Activated CD8-positive, alpha-beta memory T cell treated with anti-CD3 and anti-CD28 coated beads, Interleukin-2, amount 50 U/mL, for 4 hours (primary cell): ENCODE measurements at regions not wholly inside any gene's neighbourhood (a gene's known extent, or its start where the extent isn't known, plus 50 kb on each side); places are given as distances from the start of the nearest gene placed in this dataset.
"Not testable (repeated sequence)": the region's sequence is repeated elsewhere in the genome, so short reads cannot be mapped to it uniquely, and the experiment has no call there.

ENCODE experiments used
- DNase-seq: peaks from one replicate; pipeline ENCODE4 v3.0.0-alpha.2; 2020

DNA sequence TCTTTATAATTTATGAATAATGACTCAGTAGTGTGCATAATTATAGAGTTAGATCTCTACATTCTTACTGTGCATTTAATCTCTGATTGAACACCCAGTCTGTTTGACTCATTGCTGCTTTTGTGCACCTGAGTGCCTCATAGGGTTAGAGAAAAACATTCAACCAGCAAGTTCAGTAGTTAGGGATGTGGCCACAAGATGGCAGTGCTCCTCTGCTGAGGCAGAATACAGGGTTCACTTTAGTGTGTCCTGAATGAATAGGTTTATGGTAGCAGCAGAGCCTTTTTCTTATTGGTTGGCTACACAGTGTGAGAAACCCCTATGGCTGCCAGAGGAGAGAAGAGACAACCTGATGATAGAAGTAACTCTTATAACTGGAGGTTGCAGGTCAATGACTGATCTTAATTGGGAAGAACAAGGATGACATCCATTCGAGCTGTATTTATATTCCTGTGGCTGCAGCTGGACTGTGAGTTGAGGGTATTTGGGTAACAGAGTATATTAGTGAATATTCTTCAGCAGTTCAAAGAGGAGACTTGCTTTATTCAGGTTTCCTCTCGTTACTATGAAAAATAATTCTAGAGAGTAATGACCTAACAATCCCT is 194.9 kb upstream of the OR4E1 start:
- peak; percentile 79 for DNase-seq

DNA sequence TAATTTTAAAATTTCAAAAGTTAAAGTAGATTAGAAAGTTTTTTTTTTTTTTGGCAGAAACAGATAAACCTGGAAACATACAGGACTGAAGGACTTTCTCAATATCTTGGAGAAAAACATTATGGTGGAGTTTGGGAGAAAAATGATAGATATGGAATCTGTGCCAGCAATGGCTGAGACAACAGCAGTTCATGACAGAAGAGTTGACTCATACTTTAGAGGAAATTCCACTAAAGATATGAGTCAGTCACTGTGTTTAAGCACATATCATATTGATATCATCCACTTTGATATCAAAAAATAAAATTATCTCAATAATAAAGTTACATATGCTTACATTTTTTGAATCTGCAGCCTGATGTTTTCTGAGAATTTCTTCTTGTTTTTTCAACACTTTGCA is 193.9 kb upstream of the OR4E1 start:
- no peak for DNase-seq

DNA sequence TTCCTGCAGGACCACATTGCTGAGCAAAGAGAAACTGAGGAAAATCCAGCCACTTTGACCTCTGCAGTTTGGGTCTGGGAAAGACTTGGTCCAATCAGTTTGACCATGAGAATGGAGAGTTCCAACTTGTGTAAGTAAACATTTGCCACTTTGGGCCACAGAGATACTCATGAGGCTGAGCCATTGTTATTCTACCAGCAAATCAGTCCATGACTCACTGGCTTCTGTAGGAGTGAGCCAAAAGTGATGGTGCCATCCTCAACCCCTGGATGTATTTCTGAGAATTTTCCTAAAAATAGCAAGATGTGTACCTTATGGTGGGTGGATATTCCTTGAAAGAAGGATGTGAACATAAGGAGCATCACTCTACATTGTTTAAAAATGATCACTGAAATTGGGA is 192.9 kb upstream of the OR4E1 start:
- no peak for DNase-seq

DNA sequence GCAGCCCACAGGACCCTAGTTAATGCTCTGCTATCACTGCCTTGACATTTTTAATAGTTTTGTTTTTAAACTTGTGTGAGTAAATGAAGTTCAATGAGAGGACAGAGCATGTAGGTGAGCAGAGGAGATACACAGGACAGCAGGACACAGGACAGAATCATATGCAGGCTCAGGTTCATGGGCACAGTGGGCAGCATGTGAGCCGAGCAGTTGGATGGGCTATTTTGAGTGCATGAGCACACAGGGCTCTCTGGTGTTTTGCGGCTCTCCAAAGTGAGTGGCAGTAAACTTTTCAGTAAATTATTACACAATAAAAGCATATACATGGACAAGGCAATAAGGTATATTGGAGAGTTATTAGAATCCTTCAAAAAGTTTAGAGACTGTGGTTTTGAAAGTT is 189.7 kb upstream of the OR4E1 start:
- no peak for DNase-seq

DNA sequence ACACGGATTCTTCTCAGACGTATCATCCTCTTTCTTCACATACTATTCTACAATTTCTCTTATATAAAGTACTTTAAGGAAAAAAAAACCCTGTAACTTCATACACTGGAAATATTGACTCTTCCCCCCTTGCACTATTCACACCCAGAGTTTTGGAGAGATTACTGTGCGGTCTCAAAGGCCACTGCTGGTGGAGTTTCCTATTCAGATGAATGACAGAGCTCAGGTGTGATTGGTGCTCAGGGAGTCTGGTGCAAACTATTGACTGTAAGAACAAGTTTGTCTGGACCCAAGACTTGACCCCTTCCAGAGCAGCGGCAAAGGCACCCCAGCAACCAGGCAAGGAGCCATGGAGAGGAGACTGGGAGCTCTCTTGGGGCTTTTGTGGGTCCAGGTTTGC is 187.5 kb upstream of the OR4E1 start:
- no peak for DNase-seq

DNA sequence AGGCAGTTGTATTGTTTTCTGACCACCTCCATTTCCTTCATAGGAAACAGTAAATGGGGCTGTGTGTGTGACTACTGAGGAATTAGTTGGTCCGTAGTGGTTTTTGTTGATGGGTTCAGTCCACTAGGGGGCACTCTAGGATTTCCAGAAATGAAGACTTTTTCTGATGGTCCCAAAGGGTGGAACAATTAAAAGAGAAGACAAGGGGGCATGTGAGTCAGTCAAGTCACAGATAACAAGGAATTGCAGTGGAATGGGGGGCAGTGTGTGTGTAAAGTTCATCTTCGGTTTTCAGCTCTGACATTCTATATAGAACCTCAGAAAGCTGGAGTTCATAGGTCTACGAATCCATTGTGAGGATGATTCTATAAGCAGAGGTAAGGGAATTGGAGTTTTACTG is 186.6 kb upstream of the OR4E1 start:
- DNase-seq = no peak

DNA sequence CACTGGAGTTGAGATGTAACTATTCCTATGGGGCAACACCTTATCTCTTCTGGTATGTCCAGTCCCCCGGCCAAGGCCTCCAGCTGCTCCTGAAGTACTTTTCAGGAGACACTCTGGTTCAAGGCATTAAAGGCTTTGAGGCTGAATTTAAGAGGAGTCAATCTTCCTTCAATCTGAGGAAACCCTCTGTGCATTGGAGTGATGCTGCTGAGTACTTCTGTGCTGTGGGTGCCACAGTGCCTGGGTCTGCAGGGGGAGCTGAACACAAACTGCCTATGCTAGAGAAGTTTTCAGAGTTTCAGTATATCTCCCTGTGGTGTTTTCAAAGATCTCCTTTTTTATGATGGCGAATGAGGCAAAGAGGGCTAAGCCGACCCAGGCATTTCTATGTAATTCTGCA is 179.2 kb upstream of the OR4E1 start:
- DNase-seq = no peak

DNA sequence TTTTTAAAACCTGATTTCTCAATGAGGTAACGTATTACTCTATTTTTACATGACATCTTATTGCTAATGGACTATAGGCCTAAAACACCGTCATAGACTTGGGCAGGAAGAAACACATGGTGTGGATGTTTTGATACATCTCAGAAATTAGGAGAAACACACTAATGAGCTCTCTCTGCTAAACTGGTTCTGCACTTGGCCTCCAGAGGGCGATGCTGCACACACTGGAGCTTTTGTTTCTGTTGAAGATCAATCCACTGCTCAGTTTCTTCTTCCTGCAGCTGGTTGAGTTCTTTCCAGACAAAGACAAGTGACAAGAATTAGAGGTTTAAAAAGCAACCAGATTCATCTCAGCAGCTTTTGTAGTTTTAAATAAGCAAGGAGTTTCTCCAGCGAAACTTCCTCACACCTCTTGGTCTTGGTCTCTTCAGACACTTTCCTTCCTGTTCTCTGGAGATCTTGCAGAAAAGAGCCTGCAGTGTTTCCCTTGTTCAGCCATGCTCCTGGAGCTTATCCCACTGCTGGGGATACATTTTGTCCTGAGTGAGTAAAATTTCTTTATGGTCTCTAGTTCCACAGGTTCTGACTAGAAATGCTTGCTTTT is 178.5 kb upstream of the OR4E1 start:
- DNase-seq = peak; percentile 71

DNA sequence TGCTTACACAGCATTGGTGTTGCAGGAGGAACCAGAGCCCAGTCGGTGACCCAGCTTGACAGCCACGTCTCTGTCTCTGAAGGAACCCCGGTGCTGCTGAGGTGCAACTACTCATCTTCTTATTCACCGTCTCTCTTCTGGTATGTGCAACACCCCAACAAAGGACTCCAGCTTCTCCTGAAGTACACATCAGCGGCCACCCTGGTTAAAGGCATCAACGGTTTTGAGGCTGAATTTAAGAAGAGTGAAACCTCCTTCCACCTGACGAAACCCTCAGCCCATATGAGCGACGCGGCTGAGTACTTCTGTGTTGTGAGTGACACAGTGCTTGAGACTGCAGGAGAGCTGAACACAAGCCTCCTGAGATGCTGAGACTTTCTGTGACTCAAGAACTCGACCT is 173.3 kb upstream of the OR4E1 start:
- DNase-seq = not testable (repeated sequence)

DNA sequence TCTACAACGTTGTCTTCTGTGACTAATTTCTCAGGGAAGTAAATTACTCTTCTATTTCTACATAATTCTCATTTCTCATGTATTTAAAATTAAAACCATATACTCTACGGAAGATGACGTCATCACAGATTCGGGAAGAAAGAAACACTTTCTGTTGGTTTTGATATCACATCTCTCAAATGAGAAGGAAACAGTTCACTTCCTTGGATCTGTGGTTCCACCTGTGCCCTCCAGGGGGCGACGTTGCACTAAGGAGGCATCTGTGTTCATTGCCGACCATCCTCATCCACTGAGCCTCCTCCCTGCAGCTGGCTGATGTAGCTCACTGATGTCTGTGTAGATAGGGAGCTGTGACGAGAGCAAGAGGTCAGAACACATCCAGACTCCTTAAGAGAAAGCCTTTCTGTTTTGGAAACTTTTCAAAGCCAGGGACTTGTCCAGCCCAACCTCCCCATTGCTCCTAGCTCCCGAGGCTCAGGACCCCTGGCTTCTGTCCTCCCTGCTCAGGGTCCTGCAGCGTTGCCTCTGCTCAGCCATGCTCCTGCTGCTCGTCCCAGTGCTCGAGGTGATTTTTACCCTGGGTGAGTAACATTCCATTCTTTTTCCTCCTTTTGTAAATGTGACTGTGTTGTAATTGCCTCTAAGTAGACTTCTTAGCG is 172.7 kb upstream of the OR4E1 start:
- DNase-seq = peak; percentile 70

DNA sequence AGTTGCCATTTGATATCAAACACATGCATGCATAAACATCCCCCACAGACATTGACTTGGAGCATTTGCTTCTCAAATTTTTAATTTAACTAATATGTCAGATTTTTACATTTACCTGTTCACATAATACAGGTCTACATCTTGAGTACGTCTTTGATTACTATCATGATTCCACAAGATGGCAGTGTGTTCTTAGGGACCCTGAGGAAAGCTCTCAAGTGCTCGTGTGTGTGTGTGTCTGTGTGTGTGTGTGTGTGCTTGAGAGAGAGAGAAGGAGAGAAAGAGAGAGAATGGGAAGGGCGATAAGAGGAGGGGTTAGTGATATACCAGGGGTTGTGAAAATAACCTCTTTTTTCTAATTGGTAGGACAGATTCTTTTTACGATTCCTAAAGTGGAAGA is 167.1 kb upstream of the OR4E1 start:
- no peak for DNase-seq

DNA sequence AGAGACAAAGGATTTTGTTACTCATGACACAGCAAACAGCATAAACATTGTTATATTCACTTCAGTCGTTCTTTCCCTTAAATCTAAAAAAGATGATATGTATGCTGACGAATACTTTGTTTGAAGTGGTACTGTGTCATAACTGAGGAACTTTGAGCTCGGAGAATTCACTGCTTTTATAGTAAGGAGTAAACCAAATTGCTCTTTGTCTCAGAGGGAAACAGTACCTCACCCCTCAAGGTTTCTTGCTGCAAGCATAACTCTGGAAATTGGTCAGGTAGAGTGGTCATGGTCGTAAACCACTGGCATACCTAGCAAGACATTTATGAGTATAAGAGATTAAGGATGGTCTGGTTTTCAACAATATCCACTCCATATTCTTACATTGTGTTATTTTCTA is 160.2 kb upstream of the OR4E1 start:
- no peak for DNase-seq

DNA sequence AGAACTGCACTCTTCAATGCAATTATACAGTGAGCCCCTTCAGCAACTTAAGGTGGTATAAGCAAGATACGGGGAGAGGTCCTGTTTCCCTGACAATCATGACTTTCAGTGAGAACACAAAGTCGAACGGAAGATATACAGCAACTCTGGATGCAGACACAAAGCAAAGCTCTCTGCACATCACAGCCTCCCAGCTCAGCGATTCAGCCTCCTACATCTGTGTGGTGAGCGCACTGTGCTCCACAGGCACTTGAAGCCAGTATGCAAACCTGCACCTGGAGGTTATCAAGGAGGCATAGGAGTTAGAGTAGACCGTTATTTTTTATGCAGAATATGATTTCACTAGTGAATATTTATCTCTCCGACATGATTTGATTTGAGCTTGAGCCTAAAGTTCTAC is 152.2 kb upstream of the OR4E1 start:
- no peak for DNase-seq

DNA sequence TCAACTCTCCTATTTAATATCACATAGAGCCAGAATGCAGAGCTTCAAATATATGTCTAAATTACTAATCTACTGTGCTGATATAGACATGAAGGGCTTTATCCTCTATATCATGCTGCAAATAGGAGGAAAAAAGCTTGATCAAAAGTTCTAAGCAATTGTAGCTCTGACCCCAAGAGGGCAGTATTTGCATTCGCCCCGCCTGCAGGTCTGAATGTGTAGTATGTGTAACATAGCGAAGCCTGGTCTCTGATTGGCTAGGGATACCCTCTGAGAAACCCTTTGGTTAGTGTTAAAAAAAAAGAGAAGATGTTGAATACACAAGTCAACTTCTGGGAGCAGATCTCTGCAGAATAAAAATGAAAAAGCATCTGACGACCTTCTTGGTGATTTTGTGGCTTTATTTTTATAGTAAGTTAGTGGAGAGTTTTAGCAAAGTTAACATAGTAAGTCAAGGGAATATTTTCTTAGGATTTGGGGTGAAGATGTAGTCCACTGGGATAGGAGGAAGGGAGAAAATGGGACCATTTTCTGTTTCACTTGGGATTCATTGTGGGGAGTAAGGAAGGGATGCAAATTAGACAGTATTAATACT is 151.6 kb upstream of the OR4E1 start:
- peak; percentile 21 for DNase-seq

DNA sequence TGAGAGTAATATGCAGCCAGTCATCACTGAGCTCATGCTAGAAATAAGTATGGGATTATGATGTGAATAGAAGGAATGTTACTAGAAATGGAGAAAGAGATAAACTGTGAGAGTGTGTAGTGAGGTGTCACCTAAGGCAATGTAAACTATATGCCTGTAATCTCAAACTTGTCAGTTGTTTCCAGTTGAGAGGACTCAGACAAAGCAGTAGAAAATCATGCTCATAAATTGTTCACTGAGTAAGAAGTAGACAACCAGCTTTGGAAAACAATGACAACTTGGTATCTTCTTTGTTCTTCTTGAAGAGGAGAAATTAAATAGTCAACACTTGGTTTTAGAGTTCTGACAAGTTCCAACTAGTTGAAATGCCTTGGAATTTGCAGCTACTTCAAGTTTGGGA is 148.5 kb upstream of the OR4E1 start:
- no peak for DNase-seq

DNA sequence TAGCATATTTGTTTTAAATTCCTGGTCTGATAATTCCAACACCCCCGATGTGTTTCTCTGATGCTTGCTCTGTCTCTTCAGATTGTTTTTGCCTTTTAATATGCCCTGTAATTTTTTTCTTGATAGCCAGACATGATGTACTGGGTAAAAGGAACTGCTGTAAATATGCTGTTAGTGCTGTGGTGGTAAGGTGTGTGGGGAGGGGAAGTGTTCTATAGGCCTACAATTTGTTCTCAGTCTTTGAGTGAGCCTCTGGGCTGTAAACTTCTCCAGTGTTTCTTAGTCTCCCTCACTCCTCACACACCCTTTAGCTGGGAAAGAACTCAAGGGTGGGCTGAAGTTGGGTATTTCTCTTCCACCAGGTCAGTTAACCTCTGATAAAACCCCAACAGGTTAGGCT is 147.0 kb upstream of the OR4E1 start:
- no peak for DNase-seq

DNA sequence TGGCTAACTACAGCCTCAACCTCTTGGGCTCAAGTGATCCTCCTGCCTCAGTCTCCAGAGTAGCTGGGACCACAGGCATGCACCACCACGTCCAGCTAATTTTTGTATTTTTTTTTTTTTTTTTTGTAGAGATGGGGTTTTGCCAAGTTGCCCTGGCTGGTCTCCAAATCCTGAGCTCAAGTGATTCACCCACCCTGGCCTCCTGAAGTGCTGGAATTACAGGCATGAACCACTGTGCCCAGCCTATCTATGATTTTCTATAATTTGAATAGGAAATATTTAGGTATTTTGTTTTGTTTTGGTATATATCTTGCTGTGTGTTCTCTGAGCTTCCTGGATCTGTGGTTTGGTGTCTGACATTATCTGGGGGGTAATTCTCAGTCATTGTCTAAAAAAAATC is 146.3 kb upstream of the OR4E1 start:
- not testable (repeated sequence) for DNase-seq

DNA sequence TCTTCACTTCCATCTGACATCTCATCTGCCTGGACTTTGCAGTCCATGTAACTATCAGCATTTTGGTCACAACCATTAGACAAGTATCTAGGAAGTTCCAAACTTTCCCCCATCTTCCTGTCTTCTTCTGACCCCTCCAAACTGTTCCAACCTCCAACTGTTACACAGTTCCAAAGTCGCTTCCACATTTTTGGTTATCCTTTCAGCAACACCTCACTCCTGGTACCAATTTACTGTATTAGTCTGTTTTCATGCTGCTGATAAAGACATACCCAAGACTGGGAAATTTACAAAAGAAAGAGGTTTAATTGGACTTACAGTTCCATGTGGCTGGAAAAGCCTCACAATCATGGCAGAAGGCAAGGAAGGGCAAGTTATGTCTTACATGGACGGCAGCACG is 143.4 kb upstream of the OR4E1 start:
- not testable (repeated sequence) for DNase-seq

DNA sequence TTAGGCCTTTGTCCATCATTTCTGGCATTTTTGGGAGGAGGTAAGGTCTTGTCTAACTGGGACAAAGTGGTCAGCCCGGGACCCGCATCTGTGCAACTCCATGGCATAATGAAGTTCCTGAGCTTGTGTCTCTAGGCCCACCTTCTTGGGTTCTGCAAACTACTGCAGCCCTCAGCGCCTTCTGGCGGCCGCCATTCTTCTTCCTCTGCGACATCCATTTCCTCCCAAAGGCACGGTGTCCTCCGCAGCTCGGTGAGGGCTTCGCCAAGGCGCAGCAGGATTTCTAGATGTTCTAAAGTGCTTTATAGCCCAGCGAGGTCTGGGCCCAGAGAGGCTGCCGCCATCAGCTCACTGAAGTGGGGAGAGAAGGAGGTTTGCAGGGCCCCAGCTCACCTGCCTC is 134.4 kb upstream of the OR4E1 start:
- DNase-seq = no peak

DNA sequence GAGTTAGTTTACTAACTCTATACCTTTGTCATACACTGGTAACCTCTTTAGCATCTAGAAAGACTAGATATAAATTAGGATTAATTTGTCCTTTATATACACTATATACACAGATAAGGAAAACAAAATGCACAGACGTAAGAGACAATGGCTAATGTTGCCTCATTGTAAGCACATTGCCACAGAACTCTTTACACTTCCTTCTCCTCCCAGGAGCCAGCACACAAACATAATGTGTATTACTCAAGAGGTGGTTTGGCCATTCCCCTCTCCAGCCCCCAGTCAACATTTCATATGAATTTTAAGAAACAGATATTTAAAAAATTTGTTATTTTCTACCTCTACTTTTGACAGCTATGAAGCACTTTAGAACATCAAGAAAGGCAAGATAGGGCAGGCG is 131.4 kb upstream of the OR4E1 start:
- DNase-seq = no peak

DNA sequence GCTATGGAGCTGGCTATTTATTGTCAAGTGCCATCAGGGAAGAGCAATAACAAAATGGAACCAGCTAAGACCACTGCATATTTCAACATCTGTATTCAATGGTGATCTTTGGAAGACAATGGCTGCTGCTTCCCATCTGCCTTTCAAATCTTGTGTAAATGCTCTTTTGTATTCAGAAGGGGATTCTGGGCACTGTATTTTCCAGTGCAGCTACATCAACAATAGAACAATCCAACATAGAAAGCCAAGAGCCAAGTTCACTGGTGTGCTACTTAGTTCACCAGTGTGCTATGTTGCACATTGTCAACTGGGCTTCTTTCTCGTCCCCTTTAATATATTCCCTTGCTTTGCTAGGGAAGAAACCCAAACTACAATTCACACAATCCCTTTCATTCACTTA is 128.8 kb upstream of the OR4E1 start:
- DNase-seq = no peak

DNA sequence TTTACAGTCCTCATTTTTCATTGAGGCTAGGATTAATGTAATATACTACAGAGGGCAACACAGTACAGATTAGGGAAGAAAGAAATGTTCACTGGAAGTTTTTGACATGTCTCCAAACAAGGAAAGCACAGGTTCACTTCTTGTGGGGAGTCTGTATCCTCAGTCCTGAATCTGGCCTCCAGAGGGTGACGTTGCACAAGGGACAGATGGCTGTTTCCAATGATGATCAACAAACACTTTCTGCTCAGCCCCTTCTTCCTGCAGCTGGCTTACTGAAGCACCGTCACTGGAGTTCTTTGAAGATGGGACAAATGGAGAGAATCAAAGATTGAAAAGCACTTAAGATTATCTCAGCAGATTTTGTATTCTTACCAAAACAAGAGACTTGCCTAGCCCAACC is 123.3 kb upstream of the OR4E1 start:
- no peak for DNase-seq

DNA sequence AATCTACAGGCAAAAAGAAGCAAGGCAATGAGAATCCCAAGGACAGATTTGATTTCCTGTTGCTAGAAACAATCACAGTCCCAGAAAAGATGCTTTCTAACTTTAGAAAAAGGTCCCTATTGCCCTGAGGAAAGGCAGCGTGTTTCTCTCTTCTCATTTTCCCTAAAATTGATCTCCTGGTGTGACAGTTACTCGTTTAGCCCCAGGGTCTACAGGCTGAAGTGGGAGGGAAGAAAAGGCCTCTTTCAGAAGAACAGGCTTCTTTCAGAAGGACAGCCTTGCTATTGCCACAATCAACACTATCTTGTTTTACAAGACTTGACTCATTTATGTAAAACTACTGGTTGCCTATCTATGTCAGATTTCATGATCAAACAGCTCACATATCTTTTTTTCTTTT is 121.8 kb upstream of the OR4E1 start:
- DNase-seq = no peak

DNA sequence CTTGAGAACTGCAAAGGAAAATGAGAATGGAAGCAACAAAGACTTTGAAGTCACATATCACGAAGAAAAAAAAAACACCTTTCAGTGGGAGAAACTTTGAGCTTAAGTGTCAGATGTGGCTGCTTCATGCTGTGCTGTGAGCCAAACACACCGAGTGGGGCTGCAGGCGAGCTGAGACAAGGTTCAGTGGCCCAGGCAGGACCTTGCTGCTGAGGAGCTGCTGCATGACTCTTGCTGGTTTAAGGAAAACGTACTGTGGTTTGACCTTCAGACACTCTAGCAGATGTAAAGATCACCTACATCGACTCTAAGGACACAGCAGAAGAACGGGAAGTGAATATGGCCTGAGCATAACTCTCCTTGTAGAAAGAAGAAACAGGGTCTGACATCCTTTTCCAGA is 118.1 kb upstream of the OR4E1 start:
- no peak for DNase-seq

DNA sequence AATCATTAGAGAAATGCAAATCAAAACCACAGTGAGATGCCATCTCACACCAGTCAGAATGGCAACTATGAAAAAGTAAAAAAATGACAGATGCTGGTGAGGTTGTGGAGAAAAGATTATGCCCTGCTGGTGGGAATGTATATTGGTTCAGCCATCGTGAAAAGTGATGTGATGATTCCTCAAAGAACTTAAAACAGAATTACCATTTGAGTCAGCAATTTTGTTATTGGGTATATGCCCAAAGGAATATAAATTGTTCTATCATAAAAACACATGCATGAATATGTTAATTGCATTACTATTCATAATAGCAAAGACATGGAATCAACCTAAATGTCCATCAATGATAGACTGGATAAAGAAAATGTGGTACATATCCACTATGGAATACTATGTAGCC is 115.1 kb upstream of the OR4E1 start:
- DNase-seq = not testable (repeated sequence)
